Upper lobe of left lung (tissue), 6 donors: ENCODE measurements at regions not wholly inside any gene's neighbourhood (a gene's known extent, or its start where the extent isn't known, plus 50 kb on each side); places are given as distances from the start of the nearest gene placed in this dataset.
A peak's percentile ranks its signal among the peaks of the same experiment; 100 is the strongest.

Experiments used
- ATAC-seq, 2 donors: fragments of 200-7000 bp; cut with Tn5 transposase; one replicate each; pipeline ENCODE4 v1.9.1; 2022; ENCODE audit warnings: mild to moderate bottlenecking in 2 of 2, moderate library complexity in 2 of 2; ENCODE audit not compliant: low FRiP score in 2 of 2
- DNase-seq, 2 donors: peaks; one replicate each; pipeline ENCODE4 v3.0.0-alpha.2; 2019 to 2020
- H3K27ac ChIP-seq, 4 donors: fragments of 200-600 bp; sonication (generic); one replicate each; pipeline ENCODE4 v1.5.1; 2016 to 2019
- H3K27me3 ChIP-seq, 4 donors: fragments of 200-600 bp; sonication (generic); one replicate each; pipeline ENCODE4 v1.5.1; 2017 to 2019
- H3K36me3 ChIP-seq, 4 donors: fragments of 200-600 bp; sonication (generic); one replicate each; pipeline ENCODE4 v1.5.1; 2016 to 2019
- H3K4me1 ChIP-seq, 4 donors: fragments of 200-600 bp; sonication (generic); one replicate each; pipeline ENCODE4 v1.5.1; 2018 to 2019
- H3K4me3 ChIP-seq, 4 donors: fragments of 200-600 bp; sonication (generic); one replicate each; pipeline ENCODE4 v1.5.1; 2017 to 2019; ENCODE audit warnings: mild to moderate bottlenecking in 2 of 4, moderate library complexity in 1 of 4
- H3K9me3 ChIP-seq, 4 donors: fragments of 200-600 bp; sonication (generic); one replicate each; pipeline ENCODE4 v1.5.1; 2018 to 2019
- EP300 ChIP-seq, 4 donors: sonication (generic); formaldehyde crosslinking; IDR thresholded peaks; one replicate each; pipeline ENCODE4 v1.5.1; 2017; ENCODE audit warnings: antibody characterized with exemption in 4 of 4, control low read depth in 2 of 4
- POLR2A ChIP-seq, 4 donors: fragments of 450-650 bp; IDR thresholded peaks; one replicate each; pipeline ENCODE4 v1.5.1; 2016 to 2017; ENCODE audit warnings: antibody characterized with exemption in 4 of 4, mild to moderate bottlenecking in 2 of 4
- POLR2AphosphoS5 ChIP-seq, 2 donors: sonication (generic); formaldehyde crosslinking; IDR thresholded peaks; one replicate each; pipeline ENCODE4 v1.5.1; 2017; ENCODE audit warnings: antibody characterized with exemption in 2 of 2
- WGBS, 2 donors: methylation state at CpG; one replicate each; pipeline ENCODE4 v1.1.5; 2017 to 2018; 5-methylcytosine and 5-hydroxymethylcytosine counted together
- TF ChIP-seq, protein P1 (sequence below), 6 experiments: fragments of 450-650 bp in 4 of 6; fragments of 200-600 bp in 2 of 6; sonication (generic) in 2 of 6; IDR thresholded peaks; one replicate each; pipeline ENCODE4 v1.5.1; 2016 to 2019; ENCODE audit warnings: antibody characterized with exemption in 6 of 6
- donor health status: DM: no; HTN: no; CAD: no; lungs with moderate emphysema.
- donor health status: DM: no; HTN: yes; CAD: no; lungs with severe emphysema.

- H3K4me3 ChIP-seq: no peak overlapping the region
- TF ChIP-seq POLR2AphosphoS5 (IDR thresholded peaks at IDR 0.05) (no peak), POLR2A (IDR thresholded peaks at IDR 0.05) (no peak), EP300 (IDR thresholded peaks at IDR 0.05) (no peak)
- TF ChIP-seq, protein P1, sequence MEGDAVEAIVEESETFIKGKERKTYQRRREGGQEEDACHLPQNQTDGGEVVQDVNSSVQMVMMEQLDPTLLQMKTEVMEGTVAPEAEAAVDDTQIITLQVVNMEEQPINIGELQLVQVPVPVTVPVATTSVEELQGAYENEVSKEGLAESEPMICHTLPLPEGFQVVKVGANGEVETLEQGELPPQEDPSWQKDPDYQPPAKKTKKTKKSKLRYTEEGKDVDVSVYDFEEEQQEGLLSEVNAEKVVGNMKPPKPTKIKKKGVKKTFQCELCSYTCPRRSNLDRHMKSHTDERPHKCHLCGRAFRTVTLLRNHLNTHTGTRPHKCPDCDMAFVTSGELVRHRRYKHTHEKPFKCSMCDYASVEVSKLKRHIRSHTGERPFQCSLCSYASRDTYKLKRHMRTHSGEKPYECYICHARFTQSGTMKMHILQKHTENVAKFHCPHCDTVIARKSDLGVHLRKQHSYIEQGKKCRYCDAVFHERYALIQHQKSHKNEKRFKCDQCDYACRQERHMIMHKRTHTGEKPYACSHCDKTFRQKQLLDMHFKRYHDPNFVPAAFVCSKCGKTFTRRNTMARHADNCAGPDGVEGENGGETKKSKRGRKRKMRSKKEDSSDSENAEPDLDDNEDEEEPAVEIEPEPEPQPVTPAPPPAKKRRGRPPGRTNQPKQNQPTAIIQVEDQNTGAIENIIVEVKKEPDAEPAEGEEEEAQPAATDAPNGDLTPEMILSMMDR (IDR thresholded peaks at IDR 0.05): no peak
- H3K9me3 ChIP-seq: no peaks in the 10 kb centered on the region
- ATAC-seq: no peak
- 72 to 82% methylated on average over 2 of the region's 2 CpGs for WGBS, 2 donors
- no peaks in the 10 kb centered on the region for H3K27me3 ChIP-seq
- DNase-seq: no peak
- no peaks in the 10 kb centered on the region for H3K4me1 ChIP-seq
- H3K36me3 ChIP-seq: no peaks in the 10 kb centered on the region
- H3K27ac ChIP-seq: no peak overlapping the region
These were observed 1696.3 kb upstream of the TMEFF2 start for GRCh38 chr2:193891023-193891422.

DNA sequence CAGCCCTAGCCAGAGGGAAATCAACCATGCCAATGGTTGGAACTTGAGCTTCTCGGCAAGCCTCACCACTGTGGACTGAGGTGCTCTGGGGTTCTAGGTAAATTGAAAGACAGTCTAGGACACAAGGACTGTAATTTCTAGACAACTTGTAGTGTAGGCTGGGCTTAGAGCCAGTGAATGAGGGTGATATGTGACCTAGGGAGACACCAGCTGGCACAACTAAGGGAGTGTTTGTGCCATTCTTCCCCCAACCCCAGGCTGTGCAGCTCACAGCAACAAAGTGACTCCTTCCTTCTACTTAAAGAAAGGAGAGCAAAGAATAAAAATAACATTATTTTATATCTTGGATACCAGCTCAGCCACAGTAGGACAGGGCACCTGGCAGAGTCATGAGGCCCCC is 1690.7 kb upstream of the TMEFF2 start:
- TF ChIP-seq POLR2AphosphoS5 (IDR thresholded peaks at IDR 0.05) (no peak), EP300 (IDR thresholded peaks at IDR 0.05) (no peak), POLR2A (IDR thresholded peaks at IDR 0.05) (no peak)
- TF ChIP-seq, protein P1 (IDR thresholded peaks at IDR 0.05): no peak
- H3K27me3 ChIP-seq: no peaks in the 10 kb centered on the region
- H3K4me1 ChIP-seq: no peaks in the 10 kb centered on the region
- no peaks in the 10 kb centered on the region for H3K36me3 ChIP-seq
- DNase-seq (no peak), ATAC-seq (peak in 1 of 2 donors; percentile 40)
- H3K4me3 ChIP-seq: no peak overlapping the region
- 63 to 93% methylated on average over 1 of the region's 1 CpG for WGBS, 2 donors
- H3K9me3 ChIP-seq: no peaks in the 10 kb centered on the region
- H3K27ac ChIP-seq: no peak overlapping the region

- Histone ChIP-seq H3K4me3 (no peak overlapping the region), H3K4me1 (no peaks in the 10 kb centered on the region)
- TF ChIP-seq POLR2AphosphoS5 (IDR thresholded peaks at IDR 0.05): no peak
- no peak for TF ChIP-seq POLR2A (IDR thresholded peaks at IDR 0.05)
- TF ChIP-seq EP300 (IDR thresholded peaks at IDR 0.05): no peak
- TF ChIP-seq, protein P1 (IDR thresholded peaks at IDR 0.05): no peak
These were observed 1689.1 kb upstream of the TMEFF2 start for GRCh38 chr2:193883820-193884219.

DNA sequence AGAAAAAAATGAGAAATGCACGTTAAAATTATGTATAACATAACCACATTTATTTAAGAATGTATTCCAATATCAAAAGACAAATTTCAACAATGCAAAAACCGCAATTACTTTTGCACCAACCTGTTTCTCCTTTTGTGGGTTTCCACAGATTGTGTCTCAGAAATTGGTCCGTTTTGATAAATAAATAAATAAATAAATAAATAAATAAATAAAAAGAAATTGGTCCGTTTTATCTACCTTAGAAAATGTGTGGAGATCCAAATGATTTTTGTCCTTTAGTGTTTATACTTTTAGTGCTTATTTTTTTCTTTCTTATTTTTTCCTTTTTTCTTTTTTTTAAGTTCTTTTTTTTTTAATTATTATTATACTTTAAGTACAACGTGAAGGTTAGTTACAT is 1682.2 kb upstream of the TMEFF2 start:
- no peak overlapping the region for H3K27ac ChIP-seq
- H3K4me1 ChIP-seq: no peaks in the 10 kb centered on the region
- DNase-seq: no peak
- TF ChIP-seq POLR2AphosphoS5 (IDR thresholded peaks at IDR 0.05) (no peak), EP300 (IDR thresholded peaks at IDR 0.05) (no peak), POLR2A (IDR thresholded peaks at IDR 0.05) (no peak)
- TF ChIP-seq, protein P1 (IDR thresholded peaks at IDR 0.05): no peak
- no peak overlapping the region for H3K4me3 ChIP-seq
- no peak for ATAC-seq
- no peaks in the 10 kb centered on the region for H3K27me3 ChIP-seq
- WGBS, 2 donors: 78 to 90% methylated on average over 5 of the region's 5 CpGs
- no peaks in the 10 kb centered on the region for H3K36me3 ChIP-seq
- H3K9me3 ChIP-seq: no peaks in the 10 kb centered on the region

More at GRCh38 chr2:193883820-193884219, 1689.1 kb upstream of the TMEFF2 start:
- DNase-seq (no peak), ATAC-seq (no peak)
- no peaks in the 10 kb centered on the region for H3K9me3 ChIP-seq
- no peaks in the 10 kb centered on the region for H3K36me3 ChIP-seq
- no peak overlapping the region for H3K27ac ChIP-seq
- H3K27me3 ChIP-seq: no peaks in the 10 kb centered on the region

- WGBS, 2 donors: 35 to 54% methylated on average over 4 of the region's 4 CpGs
- no peak overlapping the region for H3K4me3 ChIP-seq
- ATAC-seq: no peak
- H3K4me1 ChIP-seq: no peaks in the 10 kb centered on the region
- no peak for DNase-seq
- H3K27me3 ChIP-seq: no peaks in the 10 kb centered on the region
- no peaks in the 10 kb centered on the region for H3K36me3 ChIP-seq
- H3K9me3 ChIP-seq: no peaks in the 10 kb centered on the region
- H3K27ac ChIP-seq: no peak overlapping the region
- TF ChIP-seq EP300 (IDR thresholded peaks at IDR 0.05) (no peak), POLR2A (IDR thresholded peaks at IDR 0.05) (no peak), POLR2AphosphoS5 (IDR thresholded peaks at IDR 0.05) (no peak)
- TF ChIP-seq, protein P1 (IDR thresholded peaks at IDR 0.05): no peak
These were observed 1674.8 kb upstream of the TMEFF2 start for GRCh38 chr2:193869564-193869963.
